ENCODE measurements at regions not wholly inside any gene's neighbourhood (a gene's known extent, or its start where the extent isn't known, plus 50 kb on each side); places are given as distances from the start of the nearest gene placed in this dataset.
"Not testable (repeated sequence)": the region's sequence is repeated elsewhere in the genome, so short reads cannot be mapped to it uniquely, and the experiment has no call there.

- no peak for DNase-seq
Observed at GRCh38 chr4:66805582-66805981, 739.7 kb downstream of the CENPC start.

- no peak for DNase-seq
Observed at GRCh38 chr4:66804979-66805378, 740.3 kb downstream of the CENPC start.

- DNase-seq, result no peak
Observed at GRCh38 chr4:66797608-66798007, 747.7 kb downstream of the CENPC start.

GRCh38 chr4:66795724-66796123 is 749.6 kb downstream of the CENPC start:
- DNase-seq, result no peak

- DNase-seq, result no peak
Observed at GRCh38 chr4:66794390-66795034, 750.8 kb downstream of the CENPC start.

- DNase-seq, result no peak
Observed at GRCh38 chr4:66791686-66792085, 753.6 kb downstream of the CENPC start.

- DNase-seq, result no peak
Observed at GRCh38 chr4:66785479-66785878, 759.8 kb downstream of the CENPC start.

GRCh38 chr4:66782751-66783150 is 762.6 kb downstream of the CENPC start:
- not testable (repeated sequence) for DNase-seq

- no peak for DNase-seq
Observed at GRCh38 chr4:66777097-66777496, 768.2 kb downstream of the CENPC start.

- no peak for DNase-seq
Observed at GRCh38 chr4:66769441-66769840, 775.9 kb downstream of the CENPC start.

- no peak for DNase-seq
Observed at GRCh38 chr4:66767442-66767841, 777.9 kb downstream of the CENPC start.

- DNase-seq, result no peak
Observed at GRCh38 chr4:66766557-66766956, 778.7 kb downstream of the CENPC start.

GRCh38 chr4:66750273-66750672 is 795.0 kb downstream of the CENPC start:
- no peak for DNase-seq

GRCh38 chr4:66746918-66747317 is 798.4 kb downstream of the CENPC start:
- not testable (repeated sequence) for DNase-seq

GRCh38 chr4:66741081-66741480 is 804.2 kb downstream of the CENPC start:
- no peak for DNase-seq

- no peak for DNase-seq
Observed at GRCh38 chr4:66736606-66737005, 808.7 kb downstream of the CENPC start.

GRCh38 chr4:66728280-66728679 is 817.0 kb downstream of the CENPC start:
- DNase-seq, result no peak

GRCh38 chr4:66712301-66712921 is 832.9 kb downstream of the CENPC start:
- DNase-seq, result not testable (repeated sequence)

GRCh38 chr4:66704243-66704642 is 841.1 kb downstream of the CENPC start:
- no peak for DNase-seq

GRCh38 chr4:66694739-66695138 is 850.6 kb downstream of the CENPC start:
- no peak for DNase-seq

- DNase-seq, result no peak
Observed at GRCh38 chr4:66693694-66694093, 851.6 kb downstream of the CENPC start.

GRCh38 chr4:66691101-66691500 is 854.2 kb downstream of the CENPC start:
- DNase-seq, result no peak

GRCh38 chr4:66688674-66689073 is 856.6 kb downstream of the CENPC start:
- no peak for DNase-seq

- DNase-seq, result no peak
Observed at GRCh38 chr4:66687459-66687858, 857.8 kb downstream of the CENPC start.

GRCh38 chr4:66681962-66682361 is 863.3 kb downstream of the CENPC start:
- DNase-seq, result no peak
